ENCODE measurements at regions not wholly inside any gene's neighbourhood (a gene's known extent, or its start where the extent isn't known, plus 50 kb on each side); places are given as distances from the start of the nearest gene placed in this dataset.
"Not testable (repeated sequence)": the region's sequence is repeated elsewhere in the genome, so short reads cannot be mapped to it uniquely, and the experiment has no call there.

DNA sequence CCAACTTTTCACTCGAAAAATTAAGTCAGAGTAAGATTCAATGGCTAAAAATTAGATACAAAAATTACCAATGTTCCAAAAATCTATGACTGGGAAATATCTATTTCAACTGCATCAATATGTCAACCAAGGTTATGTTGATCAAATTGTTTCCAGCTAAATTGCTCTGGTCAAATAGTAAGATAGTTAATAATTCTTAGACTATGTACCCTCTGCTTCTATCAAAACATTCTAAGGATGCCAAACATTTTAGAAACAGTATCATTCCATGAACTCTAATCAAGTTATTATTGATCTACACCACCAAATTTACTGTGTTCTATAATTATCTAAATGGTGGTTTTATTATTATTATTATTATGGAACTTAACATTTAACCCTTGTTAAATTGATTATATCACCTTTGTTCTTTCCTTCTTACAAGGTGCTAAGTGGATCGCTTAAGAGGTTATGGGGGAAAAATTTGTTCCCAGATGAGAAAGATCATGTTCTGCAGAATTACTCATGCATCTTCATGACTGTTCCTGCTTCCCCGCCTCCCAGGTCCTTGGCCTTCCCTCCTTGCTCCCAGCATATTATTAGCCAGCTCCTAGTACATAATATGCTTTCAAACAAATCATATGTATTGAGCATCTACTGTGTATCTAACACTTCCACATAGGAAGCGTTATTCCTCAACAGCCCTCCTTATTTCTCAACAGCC is 240.5 kb upstream of the KRR1 start:
- no peak for DNase-seq (ENCODE audit: low read depth)
- TF ChIP-seq, protein P1, sequence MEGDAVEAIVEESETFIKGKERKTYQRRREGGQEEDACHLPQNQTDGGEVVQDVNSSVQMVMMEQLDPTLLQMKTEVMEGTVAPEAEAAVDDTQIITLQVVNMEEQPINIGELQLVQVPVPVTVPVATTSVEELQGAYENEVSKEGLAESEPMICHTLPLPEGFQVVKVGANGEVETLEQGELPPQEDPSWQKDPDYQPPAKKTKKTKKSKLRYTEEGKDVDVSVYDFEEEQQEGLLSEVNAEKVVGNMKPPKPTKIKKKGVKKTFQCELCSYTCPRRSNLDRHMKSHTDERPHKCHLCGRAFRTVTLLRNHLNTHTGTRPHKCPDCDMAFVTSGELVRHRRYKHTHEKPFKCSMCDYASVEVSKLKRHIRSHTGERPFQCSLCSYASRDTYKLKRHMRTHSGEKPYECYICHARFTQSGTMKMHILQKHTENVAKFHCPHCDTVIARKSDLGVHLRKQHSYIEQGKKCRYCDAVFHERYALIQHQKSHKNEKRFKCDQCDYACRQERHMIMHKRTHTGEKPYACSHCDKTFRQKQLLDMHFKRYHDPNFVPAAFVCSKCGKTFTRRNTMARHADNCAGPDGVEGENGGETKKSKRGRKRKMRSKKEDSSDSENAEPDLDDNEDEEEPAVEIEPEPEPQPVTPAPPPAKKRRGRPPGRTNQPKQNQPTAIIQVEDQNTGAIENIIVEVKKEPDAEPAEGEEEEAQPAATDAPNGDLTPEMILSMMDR (conservative IDR thresholded peaks at IDR 0.05; ENCODE audit: low read depth, low read length) = no peak
- no peak overlapping the region for H3K4me3 ChIP-seq (ENCODE audit: low read depth, low read length)

DNA sequence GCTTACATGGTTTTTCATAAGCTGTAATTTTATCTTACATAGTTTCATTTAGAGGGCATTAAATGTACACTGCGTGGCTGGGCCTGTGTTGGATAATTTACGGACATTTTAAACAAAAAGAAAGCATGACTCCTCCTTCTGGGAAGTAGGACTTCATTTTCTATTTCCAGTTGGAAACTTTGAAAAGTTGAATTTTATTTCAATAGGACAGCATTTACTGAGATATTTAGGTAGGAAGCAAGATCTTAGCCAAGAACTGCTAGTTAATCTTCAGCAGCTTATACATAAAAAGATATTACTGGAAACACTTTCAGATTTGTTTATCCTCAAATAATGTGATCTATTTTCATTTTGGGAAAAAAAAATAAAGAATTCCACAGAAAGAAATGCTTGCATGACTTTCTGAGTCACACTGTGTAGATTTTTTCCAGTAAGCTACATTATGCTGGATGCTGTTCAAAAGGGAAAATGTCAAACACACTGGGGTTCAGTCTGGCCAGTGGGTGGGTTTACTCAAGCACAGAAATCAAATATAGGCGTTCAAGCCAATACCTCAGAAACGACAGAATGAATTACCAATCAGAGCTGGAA is 239.4 kb upstream of the KRR1 start:
- TF ChIP-seq, protein P1 (conservative IDR thresholded peaks at IDR 0.05; ENCODE audit: low read depth, low read length) = no peak
- no peak for DNase-seq (ENCODE audit: low read depth)

DNA sequence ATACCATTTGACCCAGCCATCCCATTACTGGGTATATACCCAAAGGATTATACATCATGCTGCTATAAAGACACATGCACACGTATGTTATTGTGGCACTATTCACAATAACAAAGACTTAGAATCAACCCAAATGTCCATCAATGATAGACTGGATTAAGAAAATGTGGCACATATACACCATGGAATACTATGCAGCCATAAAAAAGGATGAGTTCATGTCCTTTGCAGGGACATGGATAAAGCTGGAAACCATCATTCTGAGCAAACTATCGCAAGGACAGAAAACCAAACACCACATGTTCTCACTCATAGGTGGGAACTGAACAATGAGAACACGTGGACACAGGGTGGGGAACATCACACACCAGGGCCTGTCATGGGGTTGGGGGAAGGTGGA is 237.6 kb upstream of the KRR1 start:
- not testable (repeated sequence) for H3K4me3 ChIP-seq (ENCODE audit: low read depth, low read length); DNase-seq (ENCODE audit: low read depth)

More for the DNA sequence above, 239.4 kb upstream of the KRR1 start:
- no peak overlapping the region for H3K4me3 ChIP-seq (ENCODE audit: low read depth, low read length)

DNA sequence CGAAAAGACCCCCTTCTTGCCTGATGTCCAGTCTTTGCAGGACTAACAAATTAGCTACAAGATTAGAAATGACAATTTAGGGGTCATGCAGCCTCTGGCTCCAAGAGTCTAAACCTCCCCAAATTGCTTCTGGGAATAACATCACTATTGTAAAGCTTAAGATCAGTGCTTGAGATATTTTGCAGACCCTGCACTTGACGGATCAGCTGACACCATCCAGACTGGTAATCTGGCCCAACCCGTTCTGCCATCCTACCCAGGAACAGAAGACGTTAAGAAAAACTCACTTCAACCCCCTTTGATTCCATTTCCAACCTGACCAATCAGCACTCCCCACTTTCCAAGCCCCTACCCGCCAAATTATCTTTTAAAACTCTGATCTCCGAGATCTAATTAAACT is 236.7 kb upstream of the KRR1 start:
- TF ChIP-seq, protein P1 (conservative IDR thresholded peaks at IDR 0.05; ENCODE audit: low read depth, low read length) = no peak
- no peak for DNase-seq (ENCODE audit: low read depth)
- H3K4me3 ChIP-seq (ENCODE audit: low read depth, low read length) = no peak overlapping the region

DNA sequence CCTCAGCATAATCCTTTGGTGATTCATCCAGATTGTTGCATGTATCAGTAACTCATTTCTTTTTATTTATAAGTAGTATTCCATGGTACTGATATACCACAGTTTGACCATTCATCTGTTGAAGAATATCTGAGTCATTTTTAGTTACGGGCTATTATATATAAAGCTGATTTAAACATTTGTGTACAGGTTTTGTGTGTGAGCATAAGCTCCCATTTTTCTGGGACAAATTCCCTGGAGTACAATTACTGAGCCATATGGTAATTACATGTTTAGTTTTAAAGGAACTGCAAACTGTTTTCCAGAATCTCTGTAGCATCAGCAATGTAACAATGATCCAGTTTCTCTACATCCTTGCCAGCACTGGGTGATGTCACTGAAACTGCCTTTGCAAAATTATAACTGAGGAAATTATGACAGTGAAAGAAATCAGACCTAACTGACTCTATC is 236.2 kb upstream of the KRR1 start:
- no peak for DNase-seq (ENCODE audit: low read depth)
- H3K4me3 ChIP-seq (ENCODE audit: low read depth, low read length) = no peak overlapping the region
- TF ChIP-seq, protein P1 (conservative IDR thresholded peaks at IDR 0.05; ENCODE audit: low read depth, low read length) = no peak

DNA sequence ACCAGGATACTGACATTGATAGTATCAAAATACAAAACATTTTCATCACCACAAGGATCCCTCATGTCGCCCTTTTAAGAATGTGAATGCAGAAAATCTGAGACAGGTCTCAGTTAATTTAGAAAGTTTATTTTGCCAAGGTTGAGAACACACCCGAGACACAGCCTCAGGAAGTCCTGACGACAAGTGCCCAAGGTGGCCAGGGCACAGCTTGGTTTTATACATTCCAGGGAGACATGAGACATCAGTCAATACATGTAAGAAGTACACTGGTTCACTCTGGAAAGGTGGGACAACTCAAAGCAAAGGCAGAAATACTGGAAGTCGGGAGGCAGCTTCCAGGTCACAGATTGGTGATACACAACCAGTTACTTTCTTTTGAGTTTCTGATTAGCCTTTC is 235.2 kb upstream of the KRR1 start:
- TF ChIP-seq, protein P1 (conservative IDR thresholded peaks at IDR 0.05; ENCODE audit: low read depth, low read length) = no peak
- no peak overlapping the region for H3K4me3 ChIP-seq (ENCODE audit: low read depth, low read length)
- DNase-seq (ENCODE audit: low read depth) = no peak

DNA sequence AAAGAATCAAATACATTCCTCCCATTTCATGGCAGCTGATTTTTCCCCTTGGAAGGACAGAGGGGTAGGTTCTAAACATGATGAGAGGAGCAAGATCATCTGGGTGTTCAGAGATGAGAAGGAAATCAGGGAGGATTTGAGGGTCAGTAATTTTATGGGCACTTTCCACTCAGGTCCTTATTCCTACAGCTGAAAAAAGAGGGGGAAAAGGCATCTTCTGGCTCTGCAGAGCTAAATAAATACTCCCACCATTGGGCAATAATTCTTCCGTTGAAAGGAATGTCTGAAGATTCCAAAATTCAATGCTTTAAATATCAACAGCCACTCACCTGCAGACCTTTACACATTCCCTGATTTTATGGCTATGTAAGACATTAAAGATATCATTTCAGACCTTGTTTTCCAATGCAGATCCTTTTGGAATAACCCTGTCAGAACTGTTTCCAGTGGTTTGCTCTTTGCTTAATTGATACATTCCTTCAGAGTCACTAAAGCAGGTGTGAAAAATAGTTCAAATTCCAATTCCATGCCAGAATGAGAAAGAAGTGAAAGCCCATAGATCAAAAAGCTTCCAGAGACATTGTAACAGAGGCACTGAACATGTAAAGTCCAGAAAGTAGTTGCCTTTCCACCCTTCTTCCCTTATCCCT is 233.3 kb upstream of the KRR1 start:
- DNase-seq (ENCODE audit: low read depth) = no peak
- H3K4me3 ChIP-seq (ENCODE audit: low read depth, low read length) = no peak overlapping the region
- TF ChIP-seq, protein P1 (conservative IDR thresholded peaks at IDR 0.05; ENCODE audit: low read depth, low read length) = no peak
